Neuronal stem cell (in vitro differentiated cells): ENCODE measurements at regions not wholly inside any gene's neighbourhood (a gene's known extent, or its start where the extent isn't known, plus 50 kb on each side); places are given as distances from the start of the nearest gene placed in this dataset.
A peak's percentile ranks its signal among the peaks of the same experiment; 100 is the strongest.

Experiments used
- DNase-seq: peaks from one replicate; pipeline ENCODE4 v3.0.0-alpha.2; 2013; ENCODE audit warnings: low spot score
- H2AFZ ChIP-seq: one replicate; pipeline ENCODE4 v1.6.1; 2013; ENCODE audit warnings: mild to moderate bottlenecking, low read length, inconsistent platforms
- H2AK5ac ChIP-seq: 2 replicates; pipeline ENCODE4 v1.6.1; 2013; ENCODE audit warnings: low read depth, mild to moderate bottlenecking, inconsistent platforms, low read length, moderate library complexity, mixed read lengths
- H2BK120ac ChIP-seq: 2 replicates; pipeline ENCODE4 v1.6.1; 2013; ENCODE audit warnings: low read depth, mild to moderate bottlenecking, inconsistent platforms, low read length, moderate library complexity, mixed read lengths
- H2BK12ac ChIP-seq: one replicate; pipeline ENCODE4 v1.6.1; 2013; ENCODE audit warnings: low read length, inconsistent platforms
- H2BK15ac ChIP-seq: 2 replicates; pipeline ENCODE4 v1.6.1; 2013; ENCODE audit warnings: mild to moderate bottlenecking, low read length, inconsistent platforms, mixed read lengths
- H2BK5ac ChIP-seq: one replicate; pipeline ENCODE4 v1.6.1; 2013; ENCODE audit warnings: inconsistent platforms, mild to moderate bottlenecking, low read length, moderate library complexity
- H3K14ac ChIP-seq: one replicate; pipeline ENCODE4 v1.6.1; 2013; ENCODE audit warnings: low read length, inconsistent platforms
- H3K18ac ChIP-seq: 2 replicates; pipeline ENCODE4 v1.6.1; 2013; ENCODE audit warnings: low read length, inconsistent platforms
- H3K23ac ChIP-seq: 2 replicates; pipeline ENCODE4 v1.6.1; 2013; ENCODE audit warnings: low read depth, mild to moderate bottlenecking, mixed read lengths, low read length, inconsistent platforms; ENCODE audit not compliant: poor library complexity
- H3K27ac ChIP-seq: replicated peaks from 3 replicates; pipeline ENCODE4 v1.5.1; 2013; ENCODE audit warnings: low read length, inconsistent platforms
- H3K27me3 ChIP-seq, 3 experiments: 2 replicates each; pipeline ENCODE4 v1.6.1; 2013; ENCODE audit warnings: low read length in 3 of 3, mild to moderate bottlenecking in 2 of 3, inconsistent platforms in 1 of 3, low read depth in 1 of 3, mixed read lengths in 1 of 3, moderate library complexity in 1 of 3; ENCODE audit not compliant: control insufficient read depth in 3 of 3, insufficient read depth in 3 of 3
- H3K36me3 ChIP-seq, 2 donors: replicated peaks in 1 of 2; 2 replicates each; pipeline ENCODE4 v1.6.1; 2013; ENCODE audit warnings: low read length in 2 of 2; ENCODE audit not compliant: control insufficient read depth in 2 of 2, insufficient read depth in 2 of 2
- H3K4ac ChIP-seq: 2 replicates; pipeline ENCODE4 v1.6.1; 2013; ENCODE audit warnings: inconsistent platforms, mild to moderate bottlenecking, low read length, moderate library complexity
- H3K4me1 ChIP-seq, 2 donors: 1 replicate in 1 of 2; 2 replicates in 1 of 2; pipeline ENCODE4 v1.6.1; 2013; ENCODE audit warnings: low read length in 2 of 2, low read depth in 1 of 2; ENCODE audit not compliant: control insufficient read depth in 2 of 2, insufficient read depth in 1 of 2
- H3K4me2 ChIP-seq: one replicate; pipeline ENCODE4 v1.6.1; 2013; ENCODE audit warnings: mild to moderate bottlenecking, low read length, inconsistent platforms; ENCODE audit not compliant: insufficient read depth, poor library complexity, severe bottlenecking
- H3K4me3 ChIP-seq, 2 donors: 2 replicates each; pipeline ENCODE4 v1.5.1; 2013; ENCODE audit warnings: low read length in 2 of 2, mild to moderate bottlenecking in 2 of 2, inconsistent platforms in 1 of 2, moderate library complexity in 1 of 2
- H3K79me1 ChIP-seq: one replicate; pipeline ENCODE4 v1.6.1; 2013; ENCODE audit warnings: low read depth, mild to moderate bottlenecking, inconsistent platforms, low read length, moderate library complexity
- H3K9ac ChIP-seq: one replicate; pipeline ENCODE4 v1.6.1; 2013; ENCODE audit warnings: mild to moderate bottlenecking, low read depth, low read length, inconsistent platforms; ENCODE audit not compliant: poor library complexity
- H3K9me3 ChIP-seq, 2 donors: replicated peaks in 1 of 2; 2 replicates each; pipeline versions ENCODE3 to v1.6.1; 2013; ENCODE audit warnings: low read length in 2 of 2, mild to moderate bottlenecking in 2 of 2, inconsistent platforms in 1 of 2, low read depth in 1 of 2, mixed read lengths in 1 of 2, moderate library complexity in 1 of 2; ENCODE audit not compliant: control insufficient read depth in 2 of 2, insufficient read depth in 1 of 2
- H4K8ac ChIP-seq: one replicate; pipeline ENCODE4 v1.6.1; 2013; ENCODE audit warnings: low read depth, mild to moderate bottlenecking, inconsistent platforms, low read length, moderate library complexity
- H4K91ac ChIP-seq: one replicate; pipeline ENCODE4 v1.6.1; 2013; ENCODE audit warnings: low read length, low read depth, mild to moderate bottlenecking, inconsistent platforms; ENCODE audit not compliant: poor library complexity
- WGBS, 2 donors: extraction: QIAGEN DNeasy Blood & Tissue Kit; methylation state at CpG; one replicate each; pipeline ENCODE4 v1.1.7; 2013; ENCODE audit warnings: missing lambda C conversion rate in 2 of 2, mixed read lengths in 1 of 2; ENCODE audit not compliant: insufficient read length in 2 of 2, insufficient replicate concordance in 1 of 2; ENCODE audit errors: extremely low coverage in 2 of 2; 5-methylcytosine and 5-hydroxymethylcytosine counted together

GRCh38 chr1:234665975-234666605, 56.1 kb upstream of the IRF2BP2 start:
- no peaks in the 10 kb centered on the region for H3K36me3 ChIP-seq
- H2AFZ ChIP-seq, result peak overlapping the region; percentile 42
- no peak overlapping the region for H3K18ac ChIP-seq
- H3K9me3 ChIP-seq, result peaks cover 4 to 21% of the 10 kb centered on the region in 2 donors
- H2BK15ac ChIP-seq, result no peak overlapping the region
- no peak overlapping the region for H3K4ac ChIP-seq
- no peak overlapping the region for H3K23ac ChIP-seq
- no peaks in the 10 kb centered on the region for H3K79me1 ChIP-seq
- H3K27me3 ChIP-seq, result no peaks in the 10 kb centered on the region
- H3K9ac ChIP-seq, result no peak overlapping the region
- no peak overlapping the region for H4K91ac ChIP-seq
- H2AK5ac ChIP-seq, result no peak overlapping the region
- H3K4me3 ChIP-seq, result no peak overlapping the region
- no peak overlapping the region for H3K4me2 ChIP-seq
- no peak overlapping the region for H3K27ac ChIP-seq
- no peak overlapping the region for H4K8ac ChIP-seq
- H3K14ac ChIP-seq, result no peak overlapping the region
- DNase-seq, result no peak
- H2BK5ac ChIP-seq, result no peak overlapping the region
- no peak overlapping the region for H2BK12ac ChIP-seq
- no peak overlapping the region for H2BK120ac ChIP-seq
- WGBS, 2 donors, result 100% methylated on average over 1 of the region's 6 CpGs; no CpG with 5 or more reads in 1 of the 2 donors
- no peaks in the 10 kb centered on the region for H3K4me1 ChIP-seq

- H2AK5ac ChIP-seq, result no peak overlapping the region
- no peak overlapping the region for H3K18ac ChIP-seq
- H2AFZ ChIP-seq, result no peak overlapping the region
- H3K4me3 ChIP-seq, result no peak overlapping the region
- H3K36me3 ChIP-seq, result no peaks in the 10 kb centered on the region
- H3K4me1 ChIP-seq, result peaks cover 0 to 2% of the 10 kb centered on the region in 2 donors
- WGBS, 2 donors, result no CpG with 5 or more reads among the region's 8 CpGs
- H2BK120ac ChIP-seq, result no peak overlapping the region
- no peak overlapping the region for H3K14ac ChIP-seq
- H4K91ac ChIP-seq, result no peak overlapping the region
- H3K79me1 ChIP-seq, result no peaks in the 10 kb centered on the region
- H2BK15ac ChIP-seq, result no peak overlapping the region
- no peak overlapping the region for H3K23ac ChIP-seq
- no peaks in the 10 kb centered on the region for H3K27me3 ChIP-seq
- DNase-seq, result no peak
- H2BK12ac ChIP-seq, result no peak overlapping the region
- no peak overlapping the region for H2BK5ac ChIP-seq
- H3K9me3 ChIP-seq, result peaks cover 2 to 4% of the 10 kb centered on the region in 2 donors
- H3K4ac ChIP-seq, result no peak overlapping the region
- H4K8ac ChIP-seq, result no peak overlapping the region
- no peak overlapping the region for H3K4me2 ChIP-seq
- H3K9ac ChIP-seq, result no peak overlapping the region
- H3K27ac ChIP-seq, result no peak overlapping the region
These were observed 52.2 kb upstream of the IRF2BP2 start for GRCh38 chr1:234662148-234662547.

GRCh38 chr1:234661317-234661928, 51.4 kb upstream of the IRF2BP2 start:
- Histone ChIP-seq H3K23ac (peak overlapping the region; percentile 51), H3K9ac (no peak overlapping the region), H2BK120ac (no peak overlapping the region), H3K18ac (no peak overlapping the region), H2AFZ (no peak overlapping the region), H2BK15ac (no peak overlapping the region), H3K79me1 (no peaks in the 10 kb centered on the region), H3K4me1 (peaks cover 2 to 3% of the 10 kb centered on the region in 2 donors), H3K4ac (no peak overlapping the region), H3K4me3 (no peak overlapping the region), H3K4me2 (no peak overlapping the region), H2BK12ac (no peak overlapping the region), H3K27me3 (no peaks in the 10 kb centered on the region), H2BK5ac (no peak overlapping the region), H4K8ac (no peak overlapping the region), H2AK5ac (peak overlapping the region; percentile 18), H3K27ac (no peak overlapping the region), H4K91ac (no peak overlapping the region), H3K14ac (no peak overlapping the region), H3K36me3 (no peaks in the 10 kb centered on the region), H3K9me3 (no peaks in the 10 kb centered on the region)
- WGBS, 2 donors, result no CpG with 5 or more reads among the region's 11 CpGs
- DNase-seq, result no peak

- H3K14ac ChIP-seq, result no peak overlapping the region
- no peaks in the 10 kb centered on the region for H3K79me1 ChIP-seq
- no peak overlapping the region for H2BK5ac ChIP-seq
- H3K4me1 ChIP-seq, result peaks cover 3 to 4% of the 10 kb centered on the region in 2 donors
- H2BK12ac ChIP-seq, result no peak overlapping the region
- no peaks in the 10 kb centered on the region for H3K36me3 ChIP-seq
- no peak overlapping the region for H4K8ac ChIP-seq
- no peak overlapping the region for H3K4ac ChIP-seq
- no peak overlapping the region for H2BK120ac ChIP-seq
- no peak overlapping the region for H2AFZ ChIP-seq
- no peak overlapping the region for H3K4me3 ChIP-seq
- peak overlapping the region; percentile 32 for H3K18ac ChIP-seq
- H4K91ac ChIP-seq, result no peak overlapping the region
- no peak for DNase-seq
- WGBS, 2 donors, result no CpG with 5 or more reads among the region's 18 CpGs
- no peak overlapping the region for H3K27ac ChIP-seq
- peak overlapping the region; percentile 18 for H2AK5ac ChIP-seq
- H3K9ac ChIP-seq, result no peak overlapping the region
- H3K23ac ChIP-seq, result peak overlapping the region; percentile 51
- H3K4me2 ChIP-seq, result no peak overlapping the region
- H3K9me3 ChIP-seq, result no peaks in the 10 kb centered on the region
- H2BK15ac ChIP-seq, result no peak overlapping the region
- no peaks in the 10 kb centered on the region for H3K27me3 ChIP-seq
These were observed 50.7 kb upstream of the IRF2BP2 start for GRCh38 chr1:234660536-234661316.
